ENCODE measurements at regions not wholly inside any gene's neighbourhood (a gene's known extent, or its start where the extent isn't known, plus 50 kb on each side); places are given as distances from the start of the nearest gene placed in this dataset.

DNA sequence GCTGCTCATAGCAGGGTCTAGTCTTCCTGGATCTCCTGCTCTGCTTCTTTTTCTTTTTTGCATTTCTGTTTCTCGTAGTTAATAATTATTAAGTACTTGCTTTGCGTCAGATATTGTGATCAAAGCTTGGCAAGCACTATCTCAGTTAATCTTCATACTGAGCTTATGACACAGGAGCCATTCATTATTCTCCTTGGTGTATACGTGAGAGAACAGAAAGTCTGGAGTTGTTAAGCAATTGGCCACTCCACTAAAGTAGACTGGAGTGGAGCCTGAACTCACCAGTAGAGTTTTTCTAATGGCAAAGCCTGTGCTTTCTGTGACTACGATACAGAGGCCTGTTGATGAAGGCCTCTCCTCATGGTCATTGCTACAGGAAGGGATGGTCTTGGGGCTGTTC is 285.9 kb downstream of the RFC3 start:
- no peak for ATAC-seq
- H3K27ac Mint-ChIP-seq: no peak overlapping the region
- no peaks in the 10 kb centered on the region for H3K4me1 Mint-ChIP-seq (ENCODE audit: low read depth in 2 of 2)
- H3K4me3 Mint-ChIP-seq: no peak overlapping the region
- H3K36me3 Mint-ChIP-seq: no peaks in the 10 kb centered on the region
- H3K27me3 Mint-ChIP-seq: no peaks in the 10 kb centered on the region
- DNase-seq (ENCODE audit: low spot score): no peak
- peaks cover 12% of the 10 kb centered on the region for H3K9me3 Mint-ChIP-seq

DNA sequence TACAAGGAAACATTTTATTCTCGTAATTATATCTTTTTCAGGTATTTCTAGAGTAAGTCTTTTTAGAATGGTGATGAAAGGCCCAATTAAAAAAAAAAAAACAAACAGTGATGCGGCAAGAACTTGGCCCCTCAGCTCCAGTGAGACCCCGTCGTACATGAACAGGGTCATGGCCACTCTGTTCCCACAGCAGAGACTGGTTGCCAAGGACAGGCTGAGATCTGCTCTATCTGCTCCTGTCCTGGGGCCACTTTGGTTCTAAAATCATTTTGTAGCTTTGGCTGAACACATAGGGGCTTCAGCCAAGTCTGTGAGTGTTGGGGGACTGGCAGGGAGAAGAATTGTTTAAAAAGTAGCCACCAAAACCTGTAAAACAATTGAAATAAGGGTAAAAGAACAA is 286.9 kb downstream of the RFC3 start:
- Mint-ChIP-seq H3K4me3 (no peak overlapping the region), H3K4me1 (ENCODE audit: low read depth in 2 of 2) (no peaks in the 10 kb centered on the region), H3K36me3 (no peaks in the 10 kb centered on the region), H3K27me3 (no peaks in the 10 kb centered on the region), H3K9me3 (peaks cover 13% of the 10 kb centered on the region), H3K27ac (no peak overlapping the region)
- DNase-seq (ENCODE audit: low spot score) (no peak), ATAC-seq (no peak)

DNA sequence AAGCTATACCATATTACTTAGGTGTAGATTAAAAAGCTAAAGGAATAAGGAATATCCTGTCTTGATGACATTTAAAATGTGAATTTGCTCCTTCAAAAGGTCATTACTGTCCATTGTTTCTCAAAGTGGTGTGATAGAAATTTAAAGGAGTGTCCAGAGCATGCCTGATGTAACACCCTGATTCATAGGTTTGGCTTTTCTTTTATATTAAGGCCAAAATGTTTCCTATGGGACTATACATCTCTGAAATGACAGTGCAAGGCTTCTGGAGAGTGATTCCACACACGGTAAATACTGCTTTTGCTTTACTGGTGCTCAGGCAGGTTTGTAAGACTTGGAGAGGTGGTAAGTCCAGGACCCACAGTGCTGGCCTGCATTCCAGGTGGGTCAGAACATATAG is 289.9 kb downstream of the RFC3 start:
- ATAC-seq: no peak
- Mint-ChIP-seq H3K36me3 (no peaks in the 10 kb centered on the region), H3K9me3 (peaks cover 17% of the 10 kb centered on the region), H3K27ac (no peak overlapping the region), H3K27me3 (no peaks in the 10 kb centered on the region), H3K4me1 (ENCODE audit: low read depth in 2 of 2) (no peaks in the 10 kb centered on the region), H3K4me3 (no peak overlapping the region)
- no peak for DNase-seq (ENCODE audit: low spot score)

DNA sequence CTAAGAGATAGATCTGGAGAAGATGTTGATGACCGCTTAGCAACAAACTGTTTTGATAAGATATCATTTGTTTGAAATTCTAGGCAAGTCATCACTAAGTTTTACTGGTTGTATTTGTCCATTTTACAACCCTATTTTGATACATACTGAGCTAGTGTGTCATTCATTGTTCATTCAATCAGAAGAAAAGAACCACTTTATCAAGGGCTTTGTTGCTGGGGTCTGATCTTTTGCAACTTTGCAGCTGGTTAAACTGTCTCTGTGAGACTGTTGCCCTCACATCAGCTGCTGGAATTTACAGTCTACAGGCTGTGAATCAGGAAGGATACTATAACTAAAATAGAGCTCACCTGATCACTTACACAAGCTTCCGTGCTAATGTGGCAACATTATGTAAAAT is 290.5 kb downstream of the RFC3 start:
- Mint-ChIP-seq H3K27me3 (no peaks in the 10 kb centered on the region), H3K27ac (no peak overlapping the region), H3K9me3 (peaks cover 19% of the 10 kb centered on the region), H3K4me1 (ENCODE audit: low read depth in 2 of 2) (no peaks in the 10 kb centered on the region), H3K36me3 (no peaks in the 10 kb centered on the region), H3K4me3 (no peak overlapping the region)
- no peak for DNase-seq (ENCODE audit: low spot score)
- no peak for ATAC-seq

DNA sequence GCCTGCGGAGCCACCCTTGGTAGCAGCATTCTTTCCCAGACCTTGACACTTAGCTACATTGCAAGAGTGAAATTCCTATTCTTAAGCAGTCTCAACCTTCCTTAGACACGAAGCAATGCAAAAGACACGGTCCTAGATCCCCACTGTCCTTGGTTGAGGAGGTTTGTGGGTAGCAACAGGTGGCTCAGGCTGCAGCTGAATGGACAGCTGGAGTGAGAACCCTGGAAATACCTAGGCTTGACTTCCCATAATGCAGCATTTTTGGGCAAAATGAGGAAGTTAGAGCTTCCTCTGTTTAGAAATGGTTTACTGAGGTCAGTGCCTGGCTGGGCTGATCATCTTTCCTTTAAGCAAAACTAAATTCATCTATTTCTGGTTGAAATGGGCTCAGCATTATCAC is 296.6 kb downstream of the RFC3 start:
- H3K4me1 Mint-ChIP-seq (ENCODE audit: low read depth in 2 of 2): no peaks in the 10 kb centered on the region
- no peak for DNase-seq (ENCODE audit: low spot score)
- no peaks in the 10 kb centered on the region for H3K36me3 Mint-ChIP-seq
- ATAC-seq: no peak
- no peaks in the 10 kb centered on the region for H3K27me3 Mint-ChIP-seq
- H3K27ac Mint-ChIP-seq: no peak overlapping the region
- no peak overlapping the region for H3K4me3 Mint-ChIP-seq
- H3K9me3 Mint-ChIP-seq: peaks cover 27% of the 10 kb centered on the region

DNA sequence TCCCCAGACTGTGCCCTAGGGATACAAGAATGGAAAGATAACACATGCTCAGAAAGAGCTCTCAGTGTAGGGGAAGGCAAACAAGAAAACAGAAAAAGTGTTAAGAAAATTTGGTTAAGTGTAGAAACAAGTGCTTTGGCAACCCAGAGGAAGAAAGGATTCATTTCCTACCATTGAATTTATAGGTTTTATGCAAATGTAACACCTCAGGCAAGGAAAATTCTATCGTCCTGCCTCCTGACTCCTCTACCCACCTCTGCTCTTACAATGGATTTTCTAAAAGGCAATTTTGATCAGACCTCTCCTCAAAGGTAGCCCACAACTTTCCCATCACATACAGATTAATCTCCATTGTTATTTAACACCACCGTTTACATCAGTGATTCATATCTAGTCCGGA is 298.7 kb downstream of the RFC3 start:
- no peaks in the 10 kb centered on the region for H3K36me3 Mint-ChIP-seq
- no peaks in the 10 kb centered on the region for H3K4me1 Mint-ChIP-seq (ENCODE audit: low read depth in 2 of 2)
- DNase-seq (ENCODE audit: low spot score) (no peak), ATAC-seq (no peak)
- no peak overlapping the region for H3K27ac Mint-ChIP-seq
- H3K4me3 Mint-ChIP-seq: no peak overlapping the region
- peaks cover 26% of the 10 kb centered on the region for H3K9me3 Mint-ChIP-seq
- no peaks in the 10 kb centered on the region for H3K27me3 Mint-ChIP-seq

DNA sequence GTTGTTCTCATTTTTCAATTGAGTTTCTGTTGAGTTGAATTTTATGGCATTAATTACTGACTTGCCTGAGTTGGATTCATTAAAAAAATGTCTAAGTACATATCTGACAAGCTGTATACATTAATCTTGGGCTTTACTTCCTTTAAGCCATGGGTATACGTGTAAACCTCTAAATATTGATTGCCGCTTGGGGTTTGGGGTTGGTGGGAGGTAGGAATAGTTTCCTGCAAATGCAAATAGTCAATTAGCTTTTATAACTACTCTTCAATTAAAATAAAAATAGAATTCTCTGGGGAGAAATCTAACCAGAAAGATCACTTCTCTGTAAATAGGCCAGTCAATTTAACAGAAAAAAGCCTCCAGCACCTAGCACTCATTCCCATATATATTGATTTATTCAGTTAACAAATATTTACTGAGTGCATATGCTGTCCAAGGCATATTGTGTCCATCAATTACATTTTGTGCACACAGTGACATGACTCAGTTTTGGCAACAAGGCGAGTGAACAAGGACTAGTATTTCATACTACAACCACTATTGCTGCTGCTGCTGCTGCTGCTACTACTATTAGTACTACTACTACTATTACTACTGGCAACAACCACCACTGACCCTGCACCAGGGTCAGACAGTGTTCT is 306.8 kb downstream of the RFC3 start:
- Mint-ChIP-seq H3K9me3 (peaks cover 11% of the 10 kb centered on the region), H3K27me3 (no peaks in the 10 kb centered on the region), H3K27ac (no peak overlapping the region), H3K4me3 (no peak overlapping the region), H3K4me1 (ENCODE audit: low read depth in 2 of 2) (no peaks in the 10 kb centered on the region), H3K36me3 (no peaks in the 10 kb centered on the region)
- DNase-seq (ENCODE audit: low spot score): no peak
- ATAC-seq: no peak

DNA sequence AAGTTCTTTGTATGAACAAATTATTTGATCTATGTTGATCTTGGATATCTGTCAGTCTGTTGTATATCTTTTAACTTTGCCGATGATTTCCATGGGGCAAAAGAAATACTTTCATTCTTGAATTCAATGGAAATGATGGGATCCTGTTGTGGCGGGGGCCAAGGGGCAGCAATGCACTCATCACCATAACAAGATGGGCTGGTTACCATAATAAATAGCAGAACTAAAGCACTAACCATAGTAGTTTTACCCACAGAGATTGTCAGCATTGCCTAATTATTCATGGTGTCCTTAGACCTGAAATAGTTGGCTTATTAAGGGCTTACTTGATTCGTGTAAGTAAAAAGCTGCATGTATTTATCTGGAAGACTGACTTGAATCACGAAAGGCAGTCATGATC is 309.6 kb downstream of the RFC3 start:
- H3K4me1 Mint-ChIP-seq (ENCODE audit: low read depth in 2 of 2): no peaks in the 10 kb centered on the region
- no peaks in the 10 kb centered on the region for H3K36me3 Mint-ChIP-seq
- no peak overlapping the region for H3K27ac Mint-ChIP-seq
- DNase-seq (ENCODE audit: low spot score) (no peak), ATAC-seq (no peak)
- H3K9me3 Mint-ChIP-seq: peaks cover 4% of the 10 kb centered on the region
- no peaks in the 10 kb centered on the region for H3K27me3 Mint-ChIP-seq
- no peak overlapping the region for H3K4me3 Mint-ChIP-seq

DNA sequence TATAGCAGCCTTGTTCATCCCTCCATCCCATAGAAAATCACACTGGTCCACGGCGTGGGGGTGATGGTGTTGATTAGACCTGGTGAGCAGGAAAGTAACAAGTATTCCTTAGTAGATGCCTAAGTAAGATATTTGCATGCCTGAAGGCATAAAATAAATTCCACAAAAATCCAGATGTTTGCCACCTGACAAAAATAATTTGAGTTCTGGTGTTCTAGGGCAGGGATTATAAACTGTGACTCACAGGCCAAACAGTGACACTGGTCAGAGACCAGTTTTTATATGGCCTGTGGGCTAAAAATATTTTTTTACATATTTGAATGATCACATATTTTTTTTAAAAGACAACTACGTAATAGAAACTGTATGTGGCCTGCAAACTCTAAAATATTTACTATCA is 310.7 kb downstream of the RFC3 start:
- H3K4me3 Mint-ChIP-seq: no peak overlapping the region

DNA sequence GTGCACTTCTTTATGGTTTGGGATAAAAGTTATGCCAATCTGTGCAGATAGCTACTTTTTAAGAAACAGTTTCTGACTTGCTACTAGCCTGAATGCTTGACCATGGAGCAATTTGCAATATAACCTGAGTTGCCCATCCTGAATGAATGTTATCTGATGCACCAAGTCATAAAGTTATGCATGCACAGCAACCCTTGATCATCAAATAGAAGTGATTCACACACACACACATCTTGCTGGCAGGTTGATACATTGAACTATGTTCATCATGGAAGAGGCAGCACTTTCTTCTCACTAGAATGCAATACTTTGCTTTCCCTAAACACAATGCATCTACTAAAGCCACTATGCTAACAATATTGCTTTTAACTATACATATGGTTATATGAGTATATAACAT is 311.5 kb downstream of the RFC3 start:
- H3K36me3 Mint-ChIP-seq: no peaks in the 10 kb centered on the region
- no peaks in the 10 kb centered on the region for H3K27me3 Mint-ChIP-seq
- no peak overlapping the region for H3K27ac Mint-ChIP-seq
- ATAC-seq (no peak), DNase-seq (ENCODE audit: low spot score) (no peak)
- H3K9me3 Mint-ChIP-seq: peaks cover 4% of the 10 kb centered on the region
- H3K4me1 Mint-ChIP-seq (ENCODE audit: low read depth in 2 of 2): no peaks in the 10 kb centered on the region
- no peak overlapping the region for H3K4me3 Mint-ChIP-seq

More for the DNA sequence above, 310.7 kb downstream of the RFC3 start:
- Mint-ChIP-seq H3K36me3 (no peaks in the 10 kb centered on the region), H3K4me1 (ENCODE audit: low read depth in 2 of 2) (no peaks in the 10 kb centered on the region), H3K9me3 (peaks cover 4% of the 10 kb centered on the region), H3K27me3 (no peaks in the 10 kb centered on the region), H3K27ac (no peak overlapping the region)
- ATAC-seq (no peak), DNase-seq (ENCODE audit: low spot score) (no peak)

DNA sequence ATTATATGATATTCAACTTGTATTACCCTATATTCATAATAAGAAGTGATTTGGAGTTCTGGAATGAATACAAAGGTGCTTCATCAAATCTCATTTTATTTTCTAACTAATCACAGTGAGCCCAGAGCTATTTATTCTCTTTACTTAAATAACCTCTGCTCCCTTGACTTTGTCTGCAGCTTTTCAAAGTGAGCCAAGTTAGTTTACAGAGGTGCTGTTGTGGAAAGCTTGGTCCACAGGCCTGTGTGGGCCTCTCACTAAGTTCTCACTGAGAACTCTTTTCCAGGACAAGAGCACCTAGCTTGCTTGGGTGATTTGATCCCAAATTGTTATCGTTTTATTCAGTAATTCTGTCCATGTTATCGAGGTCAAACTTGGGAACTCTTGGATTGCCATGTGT is 319.3 kb downstream of the RFC3 start:
- H3K27ac Mint-ChIP-seq: no peak overlapping the region
- no peaks in the 10 kb centered on the region for H3K27me3 Mint-ChIP-seq
- H3K9me3 Mint-ChIP-seq: peaks cover 8% of the 10 kb centered on the region
- ATAC-seq (no peak), DNase-seq (ENCODE audit: low spot score) (no peak)
- H3K36me3 Mint-ChIP-seq: no peaks in the 10 kb centered on the region
- no peak overlapping the region for H3K4me3 Mint-ChIP-seq
- no peaks in the 10 kb centered on the region for H3K4me1 Mint-ChIP-seq (ENCODE audit: low read depth in 2 of 2)

DNA sequence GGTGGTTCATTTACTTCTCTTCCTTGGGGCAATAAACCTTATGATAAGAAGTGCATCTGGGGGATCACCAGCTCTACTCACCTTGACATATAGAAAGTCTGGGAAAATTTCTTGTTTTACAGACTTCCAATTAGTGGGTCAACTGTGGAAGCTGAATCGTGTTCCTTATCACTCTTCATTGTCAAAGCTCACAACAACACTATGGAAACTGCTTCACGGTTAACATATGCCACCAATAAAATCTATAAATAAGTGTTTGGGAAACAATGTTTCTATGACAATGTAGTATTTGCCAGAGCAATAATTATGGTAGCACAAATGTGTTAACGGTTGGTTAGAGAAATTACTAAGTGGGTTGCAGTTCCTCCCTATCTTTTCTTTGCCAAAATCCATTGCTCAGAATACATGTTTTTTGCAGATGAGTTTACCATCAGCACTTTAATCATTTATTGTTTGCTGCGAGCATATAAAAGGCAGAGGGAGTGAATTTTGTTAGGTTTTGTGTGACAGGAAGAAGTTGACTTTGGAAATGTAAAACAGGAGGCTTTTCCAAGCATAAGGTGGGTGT is 321.8 kb downstream of the RFC3 start:
- Mint-ChIP-seq H3K27me3 (no peaks in the 10 kb centered on the region), H3K27ac (no peak overlapping the region), H3K36me3 (no peaks in the 10 kb centered on the region), H3K9me3 (peaks cover 8% of the 10 kb centered on the region), H3K4me3 (no peak overlapping the region), H3K4me1 (ENCODE audit: low read depth in 2 of 2) (no peaks in the 10 kb centered on the region)
- DNase-seq (ENCODE audit: low spot score) (no peak), ATAC-seq (no peak)

DNA sequence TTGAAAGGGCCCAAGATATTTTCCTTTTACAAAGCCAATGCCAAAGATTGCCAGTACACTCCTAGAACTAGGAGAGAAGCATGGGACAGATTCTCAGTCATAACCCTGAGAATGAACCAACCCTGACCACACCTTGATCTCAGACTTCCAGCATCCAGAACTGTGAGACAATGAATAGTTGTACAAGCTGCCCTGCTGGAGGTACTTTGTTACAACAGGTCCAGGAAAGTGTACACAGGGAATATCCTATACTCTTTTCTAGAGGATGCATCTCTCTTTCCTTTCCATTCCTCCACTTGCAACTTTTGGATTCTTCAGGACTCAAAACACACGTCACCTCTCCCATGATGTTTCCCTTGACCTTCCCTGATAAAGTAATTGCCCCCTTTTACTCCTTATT is 325.7 kb downstream of the RFC3 start:
- ATAC-seq: no peak

DNA sequence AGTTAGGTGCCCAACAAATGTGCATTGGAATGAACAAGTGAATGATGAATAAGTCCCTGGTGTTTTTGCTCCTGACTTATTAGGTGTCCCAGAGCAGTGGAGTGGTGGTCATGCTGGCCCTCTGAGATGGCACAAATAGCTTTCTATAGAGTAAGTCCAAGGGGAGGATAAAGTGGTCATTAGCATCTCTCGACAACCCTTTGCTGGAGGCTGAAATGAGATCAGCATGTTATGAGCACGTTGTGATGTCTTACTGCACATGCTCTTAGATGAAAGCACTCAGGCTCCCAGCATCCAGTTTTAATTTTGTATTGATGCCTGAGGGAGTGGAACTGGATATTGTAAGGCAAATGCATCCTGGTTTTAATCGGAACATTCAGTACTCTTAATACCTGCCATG is 326.2 kb downstream of the RFC3 start:
- Mint-ChIP-seq H3K4me3 (no peak overlapping the region), H3K4me1 (ENCODE audit: low read depth in 2 of 2) (no peaks in the 10 kb centered on the region), H3K9me3 (peaks cover 8% of the 10 kb centered on the region), H3K27me3 (no peaks in the 10 kb centered on the region), H3K27ac (no peak overlapping the region), H3K36me3 (no peaks in the 10 kb centered on the region)
- DNase-seq (ENCODE audit: low spot score) (no peak), ATAC-seq (no peak)

More for the DNA sequence above, 325.7 kb downstream of the RFC3 start:
- Mint-ChIP-seq H3K36me3 (no peaks in the 10 kb centered on the region), H3K9me3 (peaks cover 9% of the 10 kb centered on the region), H3K27ac (no peak overlapping the region), H3K4me1 (ENCODE audit: low read depth in 2 of 2) (no peaks in the 10 kb centered on the region), H3K27me3 (no peaks in the 10 kb centered on the region), H3K4me3 (no peak overlapping the region)
- DNase-seq (ENCODE audit: low spot score): no peak

DNA sequence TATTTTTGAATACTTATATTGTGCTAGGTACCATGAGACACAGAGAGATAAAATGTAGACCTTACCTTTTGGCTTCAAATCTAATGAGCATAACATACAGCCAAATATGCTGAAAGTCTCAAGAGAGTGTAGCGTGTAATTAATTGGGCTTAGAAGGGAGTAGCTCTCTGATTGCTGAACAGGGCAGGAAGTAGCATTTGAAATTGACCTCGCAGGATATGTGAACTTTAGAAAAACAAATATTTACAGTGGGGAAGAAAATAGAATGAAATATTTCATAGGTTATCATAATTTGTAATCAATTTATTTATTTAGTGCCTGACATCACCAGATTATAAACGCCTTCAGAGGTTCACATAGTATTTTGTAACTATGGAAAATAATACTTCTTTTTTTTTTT is 327.1 kb downstream of the RFC3 start:
- no peak for DNase-seq (ENCODE audit: low spot score)
- Mint-ChIP-seq H3K4me3 (no peak overlapping the region), H3K27me3 (no peaks in the 10 kb centered on the region), H3K27ac (no peak overlapping the region), H3K36me3 (no peaks in the 10 kb centered on the region), H3K4me1 (ENCODE audit: low read depth in 2 of 2) (no peaks in the 10 kb centered on the region), H3K9me3 (peaks cover 5% of the 10 kb centered on the region)
- no peak for ATAC-seq
